GM12878 (cell line): ENCODE measurements at regions not wholly inside any gene's neighbourhood (a gene's known extent, or its start where the extent isn't known, plus 50 kb on each side); places are given as distances from the start of the nearest gene placed in this dataset.

Source experiments
- ATAC-seq: fragments of 200-7000 bp; cut with Tn5 transposase; 3 replicates; pipeline ENCODE4 v1.9.1; 2020; ENCODE audit warnings: mild to moderate bottlenecking, moderate library complexity
- BruUV-seq: library from RNA; stranded (reverse); fragments of 400-500 nt; replicated peaks from 2 replicates; lab custom pipeline; 2021; lab: Mats Ljungman, UMichigan
- CTCF ChIA-PET: fragments of 300-600 bp; sonication (Branson Sonifier 250); formaldehyde crosslinking; extraction: SDS; loops from one replicate; lab custom pipeline; 2021; ENCODE audit warnings: inconsistent platforms; lab: Yijun Ruan, JAX
- POLR2A ChIA-PET: fragments of 350-600 bp; formaldehyde crosslinking; extraction: SDS; loops from one replicate; lab custom pipeline; 2021; ENCODE audit warnings: inconsistent platforms; lab: Charles Lee
- RAD21 ChIA-PET: fragments of 300-600 bp; sonication (Branson Sonifier 250); formaldehyde crosslinking; loops from one replicate; lab custom pipeline; 2023; ENCODE audit warnings: antibody characterized with exemption; ENCODE audit not compliant: unreplicated experiment; lab: Charles Lee
- SMC1A ChIA-PET: fragments of 300-600 bp; sonication (Branson Sonifier 250); formaldehyde crosslinking; loops from one replicate; lab custom pipeline; 2023; ENCODE audit not compliant: unreplicated experiment, uncharacterized antibody; lab: Charles Lee
- DNase-seq: peaks from one replicate; pipeline ENCODE4 v3.0.0-alpha.2; 2011; ENCODE audit warnings: low read depth, low spot score
- FAIRE-seq: peaks from 3 replicates; lab custom pipeline; 2011; peaks lifted over from hg19 to GRCh38; lab: Jason Lieb, UNC
- H2AFZ ChIP-seq: 2 replicates; pipeline ENCODE4 v1.6.0; 2011; ENCODE audit warnings: low read depth, low read length, control low read depth; ENCODE audit not compliant: control insufficient read depth
- H3K27ac ChIP-seq: 2 replicates; pipeline ENCODE4 v1.5.1; 2011; ENCODE audit warnings: control low read depth; ENCODE audit not compliant: control insufficient read depth, insufficient read depth
- H3K27me3 ChIP-seq, 2 experiments: replicated peaks in 1 of 2; 2 replicates each; pipeline versions ENCODE4 v1.6.0 to v1.6.1; 2011; ENCODE audit warnings: low read length in 1 of 2; ENCODE audit not compliant: control insufficient read depth in 2 of 2, insufficient read depth in 2 of 2
- H3K36me3 ChIP-seq, 2 experiments: 2 replicates each; pipeline ENCODE4 v1.5.1; 2011; ENCODE audit warnings: low read length in 1 of 2; ENCODE audit not compliant: control insufficient read depth in 2 of 2, insufficient read depth in 2 of 2
- H3K4me1 ChIP-seq: 2 replicates; pipeline ENCODE4 v1.6.1; 2011; ENCODE audit warnings: mild to moderate bottlenecking, low read length, moderate library complexity, mixed read lengths; ENCODE audit not compliant: control insufficient read depth, insufficient read depth
- H3K4me2 ChIP-seq: 2 replicates; pipeline ENCODE4 v1.6.0; 2011; ENCODE audit warnings: control low read depth; ENCODE audit not compliant: control insufficient read depth, insufficient read depth
- H3K4me3 ChIP-seq: fragments of 200-600 bp; sonication (generic); 2 replicates; pipeline ENCODE4 v1.5.1; 2016
- H3K79me2 ChIP-seq: 2 replicates; pipeline ENCODE4 v1.6.0; 2011; ENCODE audit warnings: low read length; ENCODE audit not compliant: control insufficient read depth, insufficient read depth
- H3K9ac ChIP-seq: 2 replicates; pipeline ENCODE4 v1.8.0; 2011; ENCODE audit warnings: low read length, control low read depth, mixed read lengths; ENCODE audit not compliant: control insufficient read depth, insufficient read depth
- H3K9me3 ChIP-seq: replicated peaks from 3 replicates; pipeline ENCODE4 v1.5.1; 2011; ENCODE audit warnings: mild to moderate bottlenecking, low read length; ENCODE audit not compliant: control insufficient read depth, insufficient read depth
- H4K20me1 ChIP-seq: 2 replicates; pipeline ENCODE4 v1.6.0; 2011; ENCODE audit not compliant: control insufficient read depth, insufficient read depth
- CBX3 ChIP-seq: fragments of 200-600 bp; sonication (generic); IDR thresholded peaks from 2 replicates; pipeline ENCODE4 v1.6.1; 2016; ENCODE audit warnings: low read depth, borderline replicate concordance
- EP300 ChIP-seq, 2 experiments: fragments of 150-350 bp in 1 of 2; IDR thresholded peaks; 2 replicates each; pipeline ENCODE4 v1.6.1; 2011 to 2012; ENCODE audit warnings: low read depth in 2 of 2, low read length in 2 of 2, borderline replicate concordance in 1 of 2, improper control_type of control experiment in 1 of 2, inconsistent platforms in 1 of 2; ENCODE audit not compliant: control insufficient read depth in 1 of 2
- KAT2A ChIP-seq: conservative IDR thresholded peaks from 2 replicates; pipeline ENCODE4 v1.6.1; 2011; ENCODE audit warnings: low read depth, low read length; ENCODE audit not compliant: control insufficient read depth
- NBN ChIP-seq: fragments of 450-650 bp; IDR thresholded peaks from 2 replicates; pipeline ENCODE4 v1.6.1; 2016
- NRF1 ChIP-seq: conservative IDR thresholded peaks from 2 replicates; pipeline ENCODE4 v1.6.1; 2011; ENCODE audit warnings: mild to moderate bottlenecking, low read depth, low read length, improper control_type of control experiment
- RAD51 ChIP-seq: fragments of 450-650 bp; IDR thresholded peaks from 2 replicates; pipeline ENCODE4 v1.6.1; 2016; ENCODE audit warnings: moderate library complexity, mild to moderate bottlenecking, inconsistent platforms
- SIX5 ChIP-seq: IDR thresholded peaks from 2 replicates; pipeline ENCODE4 v1.6.1; 2011; ENCODE audit warnings: mild to moderate bottlenecking, low read depth, low read length, moderate library complexity; ENCODE audit not compliant: severe bottlenecking
- SRF ChIP-seq, 2 experiments: IDR thresholded peaks; 2 replicates each; pipeline ENCODE4 v1.6.1; 2011; ENCODE audit warnings: low read depth in 2 of 2, low read length in 2 of 2, mild to moderate bottlenecking in 1 of 2, moderate library complexity in 1 of 2
- YY1 ChIP-seq: IDR thresholded peaks from 2 replicates; pipeline ENCODE4 v1.6.1; 2011; ENCODE audit warnings: low read depth, mild to moderate bottlenecking, low read length
- ZNF622 ChIP-seq: fragments of 450-650 bp; IDR thresholded peaks from 2 replicates; pipeline ENCODE4 v1.6.1; 2017; ENCODE audit warnings: mild to moderate bottlenecking, inconsistent platforms
- WGBS: methylation state at CpG from one replicate; pipeline ENCODE4 v1.1.6; 2016; ENCODE audit warnings: low lambda C conversion rate; ENCODE audit not compliant: insufficient replicate concordance, insufficient coverage; ENCODE audit errors: missing lambda C conversion rate; 5-methylcytosine and 5-hydroxymethylcytosine counted together
- in situ Hi-C: fragments of 300-500 bp; cut with MboI; formaldehyde crosslinking; loops from 9 replicates; pipeline ENCODE4 v1.14.3; 2018; ENCODE audit warnings: mixed read lengths
- intact Hi-C: fragments of 100-400 bp; cut with micrococcal nuclease; formaldehyde crosslinking; loops from one replicate; pipeline ENCODE4 v1.14.2; 2022; ENCODE audit not compliant: unreplicated experiment
- TF ChIP-seq, protein P1 (sequence below): fragments of 450-650 bp; IDR thresholded peaks from 2 replicates; pipeline ENCODE4 v1.6.1; 2018; ENCODE audit warnings: borderline replicate concordance, mild to moderate bottlenecking; ENCODE audit not compliant: partially characterized antibody
- TF ChIP-seq, protein P2 (sequence below): fragments of 450-650 bp; IDR thresholded peaks from 2 replicates; pipeline ENCODE4 v1.6.1; 2017; ENCODE audit warnings: borderline replicate concordance
- TF ChIP-seq, protein P3 (sequence below): fragments of 450-650 bp; IDR thresholded peaks from 2 replicates; pipeline ENCODE4 v1.6.1; 2017; ENCODE audit warnings: mild to moderate bottlenecking, low read depth, inconsistent platforms; ENCODE audit not compliant: poor library complexity, severe bottlenecking

DNA sequence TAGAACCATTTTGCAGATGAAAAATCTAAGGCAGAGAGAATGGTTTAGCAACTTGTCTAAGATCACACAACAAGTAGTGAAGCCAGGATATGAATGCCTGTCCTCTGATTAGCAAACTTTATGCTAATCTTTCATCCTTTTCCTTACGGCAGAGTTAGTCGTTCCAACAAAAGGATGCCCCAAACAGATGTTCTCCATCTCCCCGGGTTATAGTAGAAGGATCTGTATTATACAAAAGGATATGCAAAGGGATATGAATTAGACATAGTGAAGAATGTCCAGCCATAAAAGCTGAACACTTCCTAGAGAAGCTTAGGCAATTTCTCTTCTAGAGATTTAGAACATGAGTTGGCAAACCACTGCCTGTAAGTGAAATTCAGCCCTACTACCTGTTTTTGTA is 291.6 kb upstream of the DUSP10 start:
- Histone ChIP-seq H3K9ac (no peak overlapping the region), H3K4me2 (no peak overlapping the region), H3K4me3 (no peak overlapping the region), H3K27me3 (no peaks in the 10 kb centered on the region), H2AFZ (no peak overlapping the region), H3K4me1 (no peaks in the 10 kb centered on the region), H4K20me1 (no peaks in the 10 kb centered on the region), H3K36me3 (no peaks in the 10 kb centered on the region), H3K27ac (no peak overlapping the region), H3K9me3 (no peaks in the 10 kb centered on the region), H3K79me2 (no peaks in the 10 kb centered on the region)
- RAD21 ChIA-PET: no interaction called here
- intact Hi-C loops (no loop called here), in situ Hi-C loops (no loop called here)
- TF ChIP-seq KAT2A: no peak
- TF ChIP-seq ZNF622: no peak
- TF ChIP-seq YY1: no peak
- no peak for TF ChIP-seq SIX5
- TF ChIP-seq NBN: no peak
- no peak for TF ChIP-seq SRF (IDR thresholded peaks at IDR 0.05; ENCODE audit: low read depth in 2 of 2, low read length in 2 of 2)
- TF ChIP-seq RAD51: no peak
- TF ChIP-seq CBX3: no peak
- DNase-seq (no peak), ATAC-seq (no peak), FAIRE-seq (no peak)
- CTCF ChIA-PET: no interaction called here
- SMC1A ChIA-PET: no interaction called here
- no TSS peak for BruUV-seq
- WGBS: 93% methylated on average over 3 of the region's 3 CpGs
- POLR2A ChIA-PET: no interaction called here

DNA sequence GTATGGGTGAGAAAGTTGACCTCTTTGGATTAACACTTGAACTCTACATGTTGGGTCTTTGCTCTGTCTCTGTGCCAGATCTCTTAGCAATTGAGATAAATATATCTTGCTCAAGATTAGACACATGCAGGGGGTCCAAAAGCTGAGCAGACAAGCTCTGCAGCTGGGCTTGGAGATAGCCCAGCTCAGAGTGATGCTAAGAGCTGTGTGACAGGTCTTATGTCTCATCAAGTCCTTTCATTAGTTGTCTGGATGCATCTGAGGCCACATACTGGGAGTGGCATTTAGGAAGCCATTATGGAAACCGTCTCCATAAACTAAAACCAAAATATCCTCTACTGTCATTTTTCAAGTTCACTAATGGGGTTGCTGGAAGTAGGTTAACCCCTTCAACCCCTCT is 289.4 kb upstream of the DUSP10 start:
- Histone ChIP-seq H3K36me3 (no peaks in the 10 kb centered on the region), H3K9ac (no peak overlapping the region), H3K4me1 (no peaks in the 10 kb centered on the region), H3K4me2 (no peak overlapping the region), H3K27ac (no peak overlapping the region), H3K79me2 (no peaks in the 10 kb centered on the region), H3K4me3 (no peak overlapping the region), H4K20me1 (no peaks in the 10 kb centered on the region), H3K27me3 (no peaks in the 10 kb centered on the region), H3K9me3 (no peaks in the 10 kb centered on the region), H2AFZ (no peak overlapping the region)
- DNase-seq (no peak), ATAC-seq (no peak), FAIRE-seq (no peak)
- intact Hi-C loops: no loop called here
- ChIA-PET SMC1A (no interaction called here), CTCF (no interaction called here), POLR2A (no interaction called here), RAD21 (no interaction called here)
- in situ Hi-C loops: no loop called here
- BruUV-seq: no TSS peak
- 0% methylated on average over 1 of the region's 1 CpG for WGBS
- TF ChIP-seq EP300 (IDR thresholded peaks at IDR 0.05; ENCODE audit: borderline replicate concordance in 1 of 2, control insufficient read depth in 1 of 2, low read depth in 2 of 2, low read length in 2 of 2): no peak
- TF ChIP-seq, protein P1, sequence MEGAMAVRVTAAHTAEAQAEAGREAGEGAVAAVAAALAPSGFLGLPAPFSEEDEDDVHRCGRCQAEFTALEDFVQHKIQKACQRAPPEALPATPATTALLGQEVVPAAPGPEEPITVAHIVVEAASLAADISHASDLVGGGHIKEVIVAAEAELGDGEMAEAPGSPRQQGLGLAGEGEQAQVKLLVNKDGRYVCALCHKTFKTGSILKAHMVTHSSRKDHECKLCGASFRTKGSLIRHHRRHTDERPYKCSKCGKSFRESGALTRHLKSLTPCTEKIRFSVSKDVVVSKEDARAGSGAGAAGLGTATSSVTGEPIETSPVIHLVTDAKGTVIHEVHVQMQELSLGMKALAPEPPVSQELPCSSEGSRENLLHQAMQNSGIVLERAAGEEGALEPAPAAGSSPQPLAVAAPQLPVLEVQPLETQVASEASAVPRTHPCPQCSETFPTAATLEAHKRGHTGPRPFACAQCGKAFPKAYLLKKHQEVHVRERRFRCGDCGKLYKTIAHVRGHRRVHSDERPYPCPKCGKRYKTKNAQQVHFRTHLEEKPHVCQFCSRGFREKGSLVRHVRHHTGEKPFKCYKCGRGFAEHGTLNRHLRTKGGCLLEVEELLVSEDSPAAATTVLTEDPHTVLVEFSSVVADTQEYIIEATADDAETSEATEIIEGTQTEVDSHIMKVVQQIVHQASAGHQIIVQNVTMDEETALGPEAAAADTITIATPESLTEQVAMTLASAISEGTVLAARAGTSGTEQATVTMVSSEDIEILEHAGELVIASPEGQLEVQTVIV: no peak
- TF ChIP-seq, protein P2, sequence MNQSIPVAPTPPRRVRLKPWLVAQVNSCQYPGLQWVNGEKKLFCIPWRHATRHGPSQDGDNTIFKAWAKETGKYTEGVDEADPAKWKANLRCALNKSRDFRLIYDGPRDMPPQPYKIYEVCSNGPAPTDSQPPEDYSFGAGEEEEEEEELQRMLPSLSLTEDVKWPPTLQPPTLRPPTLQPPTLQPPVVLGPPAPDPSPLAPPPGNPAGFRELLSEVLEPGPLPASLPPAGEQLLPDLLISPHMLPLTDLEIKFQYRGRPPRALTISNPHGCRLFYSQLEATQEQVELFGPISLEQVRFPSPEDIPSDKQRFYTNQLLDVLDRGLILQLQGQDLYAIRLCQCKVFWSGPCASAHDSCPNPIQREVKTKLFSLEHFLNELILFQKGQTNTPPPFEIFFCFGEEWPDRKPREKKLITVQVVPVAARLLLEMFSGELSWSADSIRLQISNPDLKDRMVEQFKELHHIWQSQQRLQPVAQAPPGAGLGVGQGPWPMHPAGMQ: no peak
- TF ChIP-seq NRF1: no peak
- TF ChIP-seq, protein P3, sequence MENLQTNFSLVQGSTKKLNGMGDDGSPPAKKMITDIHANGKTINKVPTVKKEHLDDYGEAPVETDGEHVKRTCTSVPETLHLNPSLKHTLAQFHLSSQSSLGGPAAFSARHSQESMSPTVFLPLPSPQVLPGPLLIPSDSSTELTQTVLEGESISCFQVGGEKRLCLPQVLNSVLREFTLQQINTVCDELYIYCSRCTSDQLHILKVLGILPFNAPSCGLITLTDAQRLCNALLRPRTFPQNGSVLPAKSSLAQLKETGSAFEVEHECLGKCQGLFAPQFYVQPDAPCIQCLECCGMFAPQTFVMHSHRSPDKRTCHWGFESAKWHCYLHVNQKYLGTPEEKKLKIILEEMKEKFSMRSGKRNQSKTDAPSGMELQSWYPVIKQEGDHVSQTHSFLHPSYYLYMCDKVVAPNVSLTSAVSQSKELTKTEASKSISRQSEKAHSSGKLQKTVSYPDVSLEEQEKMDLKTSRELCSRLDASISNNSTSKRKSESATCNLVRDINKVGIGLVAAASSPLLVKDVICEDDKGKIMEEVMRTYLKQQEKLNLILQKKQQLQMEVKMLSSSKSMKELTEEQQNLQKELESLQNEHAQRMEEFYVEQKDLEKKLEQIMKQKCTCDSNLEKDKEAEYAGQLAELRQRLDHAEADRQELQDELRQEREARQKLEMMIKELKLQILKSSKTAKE: no peak
